GM23338 (cell line): ENCODE measurements at regions not wholly inside any gene's neighbourhood (a gene's known extent, or its start where the extent isn't known, plus 50 kb on each side); places are given as distances from the start of the nearest gene placed in this dataset.

Experiments used
- ATAC-seq: fragments of 200-7000 bp; cut with Tn5 transposase; 3 replicates; pipeline ENCODE4 v1.9.1; 2020
- DNase-seq: peaks from one replicate; pipeline ENCODE4 v3.0.0-alpha.2; 2015; ENCODE audit warnings: low spot score
- H2AFZ ChIP-seq: fragments of 200-600 bp; sonication (generic); 2 replicates; pipeline ENCODE4 v1.8.0; 2016; ENCODE audit warnings: antibody characterized with exemption, mild to moderate bottlenecking, moderate library complexity
- H3F3A ChIP-seq: fragments of 200-600 bp; sonication (generic); replicated peaks from 2 replicates; pipeline ENCODE4 v1.8.0; 2017; ENCODE audit warnings: antibody characterized with exemption, mixed run types, low read depth
- H3K27ac ChIP-seq: fragments of 200-600 bp; sonication (generic); 2 replicates; pipeline ENCODE4 v1.6.1; 2016; ENCODE audit warnings: low read depth
- H3K27me3 ChIP-seq: fragments of 200-600 bp; sonication (generic); 2 replicates; pipeline ENCODE4 v1.8.0; 2016; ENCODE audit warnings: mild to moderate bottlenecking, mixed run types, moderate library complexity; ENCODE audit not compliant: insufficient read depth
- H3K36me3 ChIP-seq: fragments of 200-600 bp; sonication (generic); 2 replicates; pipeline ENCODE4 v1.8.0; 2016; ENCODE audit warnings: mild to moderate bottlenecking; ENCODE audit not compliant: insufficient read depth
- H3K4me1 ChIP-seq: fragments of 200-600 bp; sonication (generic); 2 replicates; pipeline ENCODE4 v1.8.0; 2016; ENCODE audit warnings: mild to moderate bottlenecking, moderate library complexity; ENCODE audit not compliant: insufficient read depth
- H3K4me2 ChIP-seq: fragments of 200-600 bp; sonication (generic); 2 replicates; pipeline ENCODE4 v1.7.1; 2017; ENCODE audit warnings: mixed run types
- H3K4me3 ChIP-seq: fragments of 200-600 bp; sonication (generic); 2 replicates; pipeline ENCODE4 v1.6.1; 2016; ENCODE audit warnings: mixed run types
- H3K79me2 ChIP-seq: fragments of 200-600 bp; sonication (generic); replicated peaks from 2 replicates; pipeline ENCODE4 v1.8.0; 2017; ENCODE audit warnings: mild to moderate bottlenecking; ENCODE audit not compliant: insufficient read depth
- H3K9me2 ChIP-seq: fragments of 200-600 bp; sonication (generic); 2 replicates; pipeline ENCODE4 v1.8.0; 2017; ENCODE audit not compliant: insufficient read depth
- H4K20me1 ChIP-seq: fragments of 200-600 bp; sonication (generic); replicated peaks from 2 replicates; pipeline ENCODE4 v1.8.0; 2017; ENCODE audit warnings: mild to moderate bottlenecking; ENCODE audit not compliant: insufficient read depth
- H3K27ac Mint-ChIP-seq: 2 replicates; pipeline ENCODE4 v1.8.0; 2020; ENCODE audit warnings: inconsistent platforms, mild to moderate bottlenecking, moderate library complexity, mixed read lengths
- H3K27me3 Mint-ChIP-seq: 3 replicates; pipeline ENCODE4 v1.8.0; 2022; ENCODE audit warnings: low read depth, mild to moderate bottlenecking, moderate library complexity, mixed read lengths, inconsistent platforms; ENCODE audit not compliant: insufficient read depth, poor library complexity
- H3K36me3 Mint-ChIP-seq: 3 replicates; pipeline ENCODE4 v1.8.0; 2021; ENCODE audit warnings: low read depth, mild to moderate bottlenecking, inconsistent platforms, moderate library complexity, mixed read lengths
- H3K4me1 Mint-ChIP-seq: 3 replicates; pipeline ENCODE4 v1.8.0; 2020; ENCODE audit warnings: mild to moderate bottlenecking, inconsistent platforms, mixed read lengths
- H3K4me3 Mint-ChIP-seq: 3 replicates; pipeline ENCODE4 v1.8.0; 2021; ENCODE audit warnings: moderate library complexity, mild to moderate bottlenecking, inconsistent platforms, mixed read lengths
- H3K9me3 Mint-ChIP-seq: 3 replicates; pipeline ENCODE4 v1.8.0; 2020; ENCODE audit warnings: moderate library complexity, mild to moderate bottlenecking, inconsistent platforms, mixed read lengths
- CREB1 ChIP-seq: fragments of 250-450 bp; sonication (Bioruptor Pico); IDR thresholded peaks from 2 replicates; pipeline ENCODE4 v1.5.0; 2020; ENCODE audit warnings: low read depth, mild to moderate bottlenecking, moderate library complexity
- EZH2 ChIP-seq: fragments of 200-600 bp; sonication (generic); IDR thresholded peaks from one replicate; pipeline ENCODE4 v1.8.0; 2017; ENCODE audit warnings: antibody characterized with exemption, mild to moderate bottlenecking, low read depth; ENCODE audit not compliant: unreplicated experiment
- EZH2phosphoT487 ChIP-seq: fragments of 200-600 bp; sonication (generic); IDR thresholded peaks from one replicate; pipeline ENCODE4 v1.8.1; 2018; ENCODE audit warnings: antibody characterized with exemption; ENCODE audit not compliant: unreplicated experiment
- JUNB ChIP-seq: IDR thresholded peaks from one replicate; pipeline ENCODE4 v1.6.1; 2016; ENCODE audit warnings: antibody characterized with exemption; ENCODE audit not compliant: unreplicated experiment
- POLR2AphosphoS5 ChIP-seq: IDR thresholded peaks from 2 replicates; pipeline ENCODE4 v1.6.1; 2016; ENCODE audit warnings: antibody characterized with exemption, low read depth
- STAT1 ChIP-seq: IDR thresholded peaks from one replicate; pipeline ENCODE4 v1.6.1; 2016; ENCODE audit warnings: antibody characterized with exemption; ENCODE audit not compliant: unreplicated experiment
- ZNF114 ChIP-seq: fragments of 250-450 bp; sonication (Bioruptor Pico); IDR thresholded peaks from 2 replicates; pipeline ENCODE4 v1.5.0; 2020; ENCODE audit warnings: mild to moderate bottlenecking, moderate library complexity
- ZNF331 ChIP-seq: fragments of 250-450 bp; sonication (Bioruptor Pico); IDR thresholded peaks from 2 replicates; pipeline ENCODE4 v1.5.0; 2020; ENCODE audit warnings: low read depth, mild to moderate bottlenecking, moderate library complexity
- TF ChIP-seq, protein P1 (sequence below): IDR thresholded peaks from 2 replicates; pipeline ENCODE4 v1.6.1; 2016; ENCODE audit warnings: antibody characterized with exemption
- TF ChIP-seq, protein P2 (sequence below): fragments of 250-450 bp; sonication (Bioruptor Pico); IDR thresholded peaks from 2 replicates; pipeline ENCODE4 v1.5.0; 2020; ENCODE audit warnings: mild to moderate bottlenecking, moderate library complexity
- TF ChIP-seq, protein P3 (sequence below): IDR thresholded peaks from one replicate; pipeline ENCODE4 v1.6.1; 2018; ENCODE audit warnings: antibody characterized with exemption; ENCODE audit not compliant: unreplicated experiment

DNA sequence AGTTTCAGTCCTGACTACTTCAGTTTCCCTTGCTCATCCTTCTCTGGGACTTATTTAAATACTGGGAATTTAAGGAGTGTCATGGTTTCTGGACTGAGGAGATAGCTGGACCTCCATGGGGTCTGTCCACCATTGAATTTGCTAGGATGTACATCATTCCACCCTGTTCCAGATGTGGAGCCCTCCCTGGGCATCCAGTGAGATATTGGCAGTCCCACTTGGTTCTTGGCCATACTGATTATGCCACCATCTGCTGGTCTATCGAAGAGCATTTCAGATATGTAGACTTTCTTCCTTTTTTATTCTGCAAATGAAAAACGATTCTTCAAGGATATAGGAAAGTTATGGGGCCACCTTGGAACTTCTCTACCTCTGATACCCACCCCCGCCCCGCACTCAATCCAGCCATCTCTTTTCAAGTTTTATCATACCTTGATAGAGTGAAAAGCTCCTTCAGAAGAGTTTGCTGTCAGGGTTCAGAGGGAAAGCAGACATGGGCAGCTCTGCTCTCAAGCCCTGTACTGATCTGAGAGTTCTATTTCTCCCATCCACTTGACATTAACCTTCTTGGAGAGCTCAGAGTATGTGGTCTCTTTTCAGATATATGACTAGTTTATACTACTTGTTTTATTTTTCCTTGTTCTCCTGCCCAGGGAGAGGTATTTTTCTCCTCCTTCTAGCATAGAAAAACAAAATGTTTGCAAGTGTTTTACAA, 490.7 kb upstream of the SGCD start (continued):
- TF ChIP-seq, protein P1, sequence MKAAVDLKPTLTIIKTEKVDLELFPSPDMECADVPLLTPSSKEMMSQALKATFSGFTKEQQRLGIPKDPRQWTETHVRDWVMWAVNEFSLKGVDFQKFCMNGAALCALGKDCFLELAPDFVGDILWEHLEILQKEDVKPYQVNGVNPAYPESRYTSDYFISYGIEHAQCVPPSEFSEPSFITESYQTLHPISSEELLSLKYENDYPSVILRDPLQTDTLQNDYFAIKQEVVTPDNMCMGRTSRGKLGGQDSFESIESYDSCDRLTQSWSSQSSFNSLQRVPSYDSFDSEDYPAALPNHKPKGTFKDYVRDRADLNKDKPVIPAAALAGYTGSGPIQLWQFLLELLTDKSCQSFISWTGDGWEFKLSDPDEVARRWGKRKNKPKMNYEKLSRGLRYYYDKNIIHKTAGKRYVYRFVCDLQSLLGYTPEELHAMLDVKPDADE, result no peak
- TF ChIP-seq POLR2AphosphoS5, result no peak
- no peak for TF ChIP-seq ZNF331 (CRISPR knock-in tag)
- TF ChIP-seq EZH2, result no peak
- TF ChIP-seq EZH2phosphoT487, result no peak

DNA sequence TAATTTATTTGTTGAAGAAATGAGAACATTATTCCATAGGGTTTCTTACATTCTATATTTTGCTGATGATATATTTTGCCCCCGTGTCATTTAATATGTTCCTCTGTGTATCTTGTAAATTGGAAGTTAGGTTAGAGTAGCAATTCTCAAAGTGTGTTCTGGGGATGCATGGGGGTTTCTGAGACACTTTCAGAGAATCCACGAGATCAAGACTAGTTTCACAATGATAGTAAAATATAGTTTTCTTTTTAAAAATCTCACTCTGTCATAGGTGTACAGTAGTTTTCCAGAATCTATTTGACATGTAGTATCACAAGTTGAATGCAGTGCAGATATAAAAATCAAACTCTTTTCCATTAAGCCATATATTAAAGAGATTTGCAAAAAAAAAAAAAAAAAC, 488.6 kb upstream of the SGCD start:
- no peak overlapping the region for H2AFZ ChIP-seq
- H3K4me1 Mint-ChIP-seq, result peaks cover 5% of the 10 kb centered on the region; the same call in 1 of the 3 replicates
- no peak overlapping the region for H3K27ac Mint-ChIP-seq
- no peaks in the 10 kb centered on the region for H3K36me3 ChIP-seq
- H3K4me1 ChIP-seq, result no peaks in the 10 kb centered on the region
- H3K9me3 Mint-ChIP-seq, result peaks cover 3% of the 10 kb centered on the region; the same call in 2 of the 3 replicates
- H4K20me1 ChIP-seq, result no peaks in the 10 kb centered on the region
- DNase-seq (no peak), ATAC-seq (no peak)
- H3K27ac ChIP-seq, result no peak overlapping the region
- H3K27me3 Mint-ChIP-seq, result no peaks in the 10 kb centered on the region
- H3K79me2 ChIP-seq, result no peaks in the 10 kb centered on the region
- no peak overlapping the region for H3K4me3 ChIP-seq
- H3K4me3 Mint-ChIP-seq, result no peak overlapping the region
- no peaks in the 10 kb centered on the region for H3K36me3 Mint-ChIP-seq
- no peaks in the 10 kb centered on the region for H3F3A ChIP-seq
- H3K9me2 ChIP-seq, result no peaks in the 10 kb centered on the region
- no peaks in the 10 kb centered on the region for H3K27me3 ChIP-seq
- H3K4me2 ChIP-seq, result no peak overlapping the region
- TF ChIP-seq JUNB (no peak), EZH2 (no peak), EZH2phosphoT487 (no peak), ZNF114 (no peak), POLR2AphosphoS5 (no peak), STAT1 (no peak), CREB1 (CRISPR knock-in tag) (no peak), ZNF331 (CRISPR knock-in tag) (no peak)
- TF ChIP-seq, protein P2, sequence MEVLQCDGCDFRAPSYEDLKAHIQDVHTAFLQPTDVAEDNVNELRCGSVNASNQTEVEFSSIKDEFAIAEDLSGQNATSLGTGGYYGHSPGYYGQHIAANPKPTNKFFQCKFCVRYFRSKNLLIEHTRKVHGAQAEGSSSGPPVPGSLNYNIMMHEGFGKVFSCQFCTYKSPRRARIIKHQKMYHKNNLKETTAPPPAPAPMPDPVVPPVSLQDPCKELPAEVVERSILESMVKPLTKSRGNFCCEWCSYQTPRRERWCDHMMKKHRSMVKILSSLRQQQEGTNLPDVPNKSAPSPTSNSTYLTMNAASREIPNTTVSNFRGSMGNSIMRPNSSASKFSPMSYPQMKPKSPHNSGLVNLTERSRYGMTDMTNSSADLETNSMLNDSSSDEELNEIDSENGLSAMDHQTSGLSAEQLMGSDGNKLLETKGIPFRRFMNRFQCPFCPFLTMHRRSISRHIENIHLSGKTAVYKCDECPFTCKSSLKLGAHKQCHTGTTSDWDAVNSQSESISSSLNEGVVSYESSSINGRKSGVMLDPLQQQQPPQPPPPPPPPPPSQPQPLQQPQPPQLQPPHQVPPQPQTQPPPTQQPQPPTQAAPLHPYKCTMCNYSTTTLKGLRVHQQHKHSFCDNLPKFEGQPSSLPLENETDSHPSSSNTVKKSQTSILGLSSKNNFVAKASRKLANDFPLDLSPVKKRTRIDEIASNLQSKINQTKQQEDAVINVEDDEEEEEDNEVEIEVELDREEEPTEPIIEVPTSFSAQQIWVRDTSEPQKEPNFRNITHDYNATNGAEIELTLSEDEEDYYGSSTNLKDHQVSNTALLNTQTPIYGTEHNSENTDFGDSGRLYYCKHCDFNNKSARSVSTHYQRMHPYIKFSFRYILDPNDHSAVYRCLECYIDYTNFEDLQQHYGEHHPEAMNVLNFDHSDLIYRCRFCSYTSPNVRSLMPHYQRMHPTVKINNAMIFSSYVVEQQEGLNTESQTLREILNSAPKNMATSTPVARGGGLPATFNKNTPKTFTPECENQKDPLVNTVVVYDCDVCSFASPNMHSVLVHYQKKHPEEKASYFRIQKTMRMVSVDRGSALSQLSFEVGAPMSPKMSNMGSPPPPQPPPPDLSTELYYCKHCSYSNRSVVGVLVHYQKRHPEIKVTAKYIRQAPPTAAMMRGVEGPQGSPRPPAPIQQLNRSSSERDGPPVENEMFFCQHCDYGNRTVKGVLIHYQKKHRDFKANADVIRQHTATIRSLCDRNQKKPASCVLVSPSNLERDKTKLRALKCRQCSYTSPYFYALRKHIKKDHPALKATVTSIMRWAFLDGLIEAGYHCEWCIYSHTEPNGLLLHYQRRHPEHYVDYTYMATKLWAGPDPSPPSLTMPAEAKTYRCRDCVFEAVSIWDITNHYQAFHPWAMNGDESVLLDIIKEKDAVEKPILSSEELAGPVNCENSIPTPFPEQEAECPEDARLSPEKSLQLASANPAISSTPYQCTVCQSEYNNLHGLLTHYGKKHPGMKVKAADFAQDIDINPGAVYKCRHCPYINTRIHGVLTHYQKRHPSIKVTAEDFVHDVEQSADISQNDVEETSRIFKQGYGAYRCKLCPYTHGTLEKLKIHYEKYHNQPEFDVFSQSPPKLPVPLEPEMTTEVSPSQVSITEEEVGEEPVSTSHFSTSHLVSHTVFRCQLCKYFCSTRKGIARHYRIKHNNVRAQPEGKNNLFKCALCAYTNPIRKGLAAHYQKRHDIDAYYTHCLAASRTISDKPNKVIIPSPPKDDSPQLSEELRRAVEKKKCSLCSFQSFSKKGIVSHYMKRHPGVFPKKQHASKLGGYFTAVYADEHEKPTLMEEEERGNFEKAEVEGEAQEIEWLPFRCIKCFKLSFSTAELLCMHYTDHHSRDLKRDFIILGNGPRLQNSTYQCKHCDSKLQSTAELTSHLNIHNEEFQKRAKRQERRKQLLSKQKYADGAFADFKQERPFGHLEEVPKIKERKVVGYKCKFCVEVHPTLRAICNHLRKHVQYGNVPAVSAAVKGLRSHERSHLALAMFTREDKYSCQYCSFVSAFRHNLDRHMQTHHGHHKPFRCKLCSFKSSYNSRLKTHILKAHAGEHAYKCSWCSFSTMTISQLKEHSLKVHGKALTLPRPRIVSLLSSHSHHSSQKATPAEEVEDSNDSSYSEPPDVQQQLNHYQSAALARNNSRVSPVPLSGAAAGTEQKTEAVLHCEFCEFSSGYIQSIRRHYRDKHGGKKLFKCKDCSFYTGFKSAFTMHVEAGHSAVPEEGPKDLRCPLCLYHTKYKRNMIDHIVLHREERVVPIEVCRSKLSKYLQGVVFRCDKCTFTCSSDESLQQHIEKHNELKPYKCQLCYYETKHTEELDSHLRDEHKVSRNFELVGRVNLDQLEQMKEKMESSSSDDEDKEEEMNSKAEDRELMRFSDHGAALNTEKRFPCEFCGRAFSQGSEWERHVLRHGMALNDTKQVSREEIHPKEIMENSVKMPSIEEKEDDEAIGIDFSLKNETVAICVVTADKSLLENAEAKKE, result no peak
- TF ChIP-seq, protein P3, sequence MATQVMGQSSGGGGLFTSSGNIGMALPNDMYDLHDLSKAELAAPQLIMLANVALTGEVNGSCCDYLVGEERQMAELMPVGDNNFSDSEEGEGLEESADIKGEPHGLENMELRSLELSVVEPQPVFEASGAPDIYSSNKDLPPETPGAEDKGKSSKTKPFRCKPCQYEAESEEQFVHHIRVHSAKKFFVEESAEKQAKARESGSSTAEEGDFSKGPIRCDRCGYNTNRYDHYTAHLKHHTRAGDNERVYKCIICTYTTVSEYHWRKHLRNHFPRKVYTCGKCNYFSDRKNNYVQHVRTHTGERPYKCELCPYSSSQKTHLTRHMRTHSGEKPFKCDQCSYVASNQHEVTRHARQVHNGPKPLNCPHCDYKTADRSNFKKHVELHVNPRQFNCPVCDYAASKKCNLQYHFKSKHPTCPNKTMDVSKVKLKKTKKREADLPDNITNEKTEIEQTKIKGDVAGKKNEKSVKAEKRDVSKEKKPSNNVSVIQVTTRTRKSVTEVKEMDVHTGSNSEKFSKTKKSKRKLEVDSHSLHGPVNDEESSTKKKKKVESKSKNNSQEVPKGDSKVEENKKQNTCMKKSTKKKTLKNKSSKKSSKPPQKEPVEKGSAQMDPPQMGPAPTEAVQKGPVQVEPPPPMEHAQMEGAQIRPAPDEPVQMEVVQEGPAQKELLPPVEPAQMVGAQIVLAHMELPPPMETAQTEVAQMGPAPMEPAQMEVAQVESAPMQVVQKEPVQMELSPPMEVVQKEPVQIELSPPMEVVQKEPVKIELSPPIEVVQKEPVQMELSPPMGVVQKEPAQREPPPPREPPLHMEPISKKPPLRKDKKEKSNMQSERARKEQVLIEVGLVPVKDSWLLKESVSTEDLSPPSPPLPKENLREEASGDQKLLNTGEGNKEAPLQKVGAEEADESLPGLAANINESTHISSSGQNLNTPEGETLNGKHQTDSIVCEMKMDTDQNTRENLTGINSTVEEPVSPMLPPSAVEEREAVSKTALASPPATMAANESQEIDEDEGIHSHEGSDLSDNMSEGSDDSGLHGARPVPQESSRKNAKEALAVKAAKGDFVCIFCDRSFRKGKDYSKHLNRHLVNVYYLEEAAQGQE, result no peak
- TF ChIP-seq, protein P1, result no peak
